Amniotic epithelial cell (primary cell): ENCODE measurements at regions not wholly inside any gene's neighbourhood (a gene's known extent, or its start where the extent isn't known, plus 50 kb on each side); places are given as distances from the start of the nearest gene placed in this dataset.

Source experiments
- DNase-seq: peaks from one replicate; pipeline ENCODE4 v3.0.0-alpha.2; 2010; ENCODE audit warnings: low read depth

GRCh38 chr10:3464760-3465405, 292.3 kb upstream of the PITRM1 start:
- peak; percentile 27 for DNase-seq

- DNase-seq: no peak
Measured at GRCh38 chr10:3460420-3461128, 288.0 kb upstream of the PITRM1 start.

GRCh38 chr10:3455385-3456334, 283.1 kb upstream of the PITRM1 start:
- DNase-seq: peak; percentile 77

- peak; percentile 94 for DNase-seq
Measured at GRCh38 chr10:3452683-3453361, 280.2 kb upstream of the PITRM1 start.

DNA sequence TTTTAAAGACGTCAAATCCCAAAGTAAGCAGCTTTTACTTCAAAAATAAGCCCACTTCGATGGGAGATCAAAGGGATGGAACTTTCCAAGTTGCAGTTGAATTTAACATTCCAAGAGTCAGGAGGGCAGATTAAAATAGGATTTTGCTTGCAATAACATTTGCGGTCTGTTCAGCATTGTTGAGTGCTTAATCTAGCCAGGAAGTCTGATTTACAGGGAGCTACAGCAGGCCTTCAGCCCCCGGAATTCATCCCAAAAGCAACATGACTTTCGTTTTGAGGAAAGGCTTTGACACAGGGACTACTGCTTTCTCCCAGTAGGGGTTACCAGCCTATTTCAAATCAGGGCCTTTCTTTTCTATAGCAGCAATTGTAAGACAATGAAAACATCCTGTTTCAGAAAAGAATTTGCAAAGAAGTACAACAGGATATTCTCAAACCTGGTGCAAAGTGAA, 279.6 kb upstream of the PITRM1 start:
- DNase-seq: peak; percentile 96

DNA sequence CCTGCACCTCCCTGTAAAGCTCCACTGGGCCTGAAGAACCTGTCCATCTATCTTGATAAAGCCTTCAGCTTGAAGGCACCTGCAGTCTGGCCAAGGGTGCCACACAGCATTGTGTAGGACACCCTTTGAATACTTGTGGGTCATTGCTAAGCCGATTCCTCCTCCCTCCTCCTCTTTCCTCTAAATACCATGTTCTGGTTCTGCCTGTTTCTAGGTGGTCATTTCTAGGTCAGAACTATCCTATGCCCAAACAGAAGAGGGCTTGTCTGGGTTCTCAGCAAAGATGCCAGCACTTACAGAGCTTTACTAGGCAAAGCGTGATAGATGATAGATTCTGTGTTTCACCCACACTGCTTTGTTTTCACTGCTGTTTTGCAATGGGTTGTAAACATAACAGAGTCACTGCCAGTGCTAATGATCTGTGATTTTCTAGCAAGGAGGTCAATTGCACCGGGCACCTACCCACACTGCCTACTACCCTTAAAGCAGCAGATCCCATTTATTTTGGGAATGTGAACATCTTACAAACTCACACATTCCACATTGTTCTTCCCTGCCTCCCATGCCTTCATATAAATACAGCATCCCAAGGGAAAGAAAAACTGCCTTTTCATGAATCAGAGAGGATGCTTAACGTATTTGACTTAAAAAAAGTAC, 279.1 kb upstream of the PITRM1 start:
- peak; percentile 71 for DNase-seq

GRCh38 chr10:3446221-3446620, 273.6 kb upstream of the PITRM1 start:
- no peak for DNase-seq

DNA sequence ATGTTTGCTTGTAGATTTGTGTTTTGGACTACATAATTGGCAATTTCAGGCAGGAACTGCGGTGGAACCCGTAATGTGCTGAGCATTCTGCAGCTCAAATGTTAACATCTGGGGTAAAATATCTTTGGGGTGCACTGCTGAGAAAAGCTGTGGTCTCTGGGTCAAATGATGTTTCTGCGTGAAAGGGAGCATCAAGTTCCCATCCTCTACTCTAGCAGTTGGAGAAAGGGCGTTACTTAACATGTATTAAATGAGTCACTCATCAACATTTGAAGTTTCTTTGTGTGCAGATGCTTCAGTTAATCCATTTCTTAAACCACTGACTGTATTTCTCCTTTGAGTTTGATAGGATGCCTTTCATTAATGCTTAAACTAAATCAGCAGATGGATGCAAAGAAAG, 273.1 kb upstream of the PITRM1 start:
- DNase-seq: peak; percentile 21

- DNase-seq: no peak
Measured at GRCh38 chr10:3442451-3442990, 269.9 kb upstream of the PITRM1 start.

- DNase-seq: no peak
Measured at GRCh38 chr10:3439183-3439582, 266.6 kb upstream of the PITRM1 start.

DNA sequence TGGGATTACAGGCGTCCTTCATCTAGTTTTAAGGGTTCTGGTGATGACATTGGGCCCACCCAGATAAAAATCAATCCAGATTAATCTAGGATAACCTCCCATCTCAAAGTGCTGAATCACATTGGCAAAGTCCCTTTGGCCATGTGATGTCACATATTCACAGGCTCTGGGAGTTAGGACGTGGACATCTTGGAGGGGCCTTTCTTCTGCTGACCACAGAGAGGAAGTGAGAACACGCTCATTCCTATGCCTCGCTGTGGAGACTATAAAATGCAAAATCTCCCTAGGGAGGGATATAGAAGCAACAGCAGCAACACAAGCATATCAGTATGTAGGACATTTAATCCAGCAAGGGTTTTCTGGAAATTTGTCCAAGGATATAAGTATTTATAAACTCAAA, 266.0 kb upstream of the PITRM1 start:
- no peak for DNase-seq

- peak; percentile 80 for DNase-seq
Measured at GRCh38 chr10:3435671-3436070, 263.1 kb upstream of the PITRM1 start.

DNA sequence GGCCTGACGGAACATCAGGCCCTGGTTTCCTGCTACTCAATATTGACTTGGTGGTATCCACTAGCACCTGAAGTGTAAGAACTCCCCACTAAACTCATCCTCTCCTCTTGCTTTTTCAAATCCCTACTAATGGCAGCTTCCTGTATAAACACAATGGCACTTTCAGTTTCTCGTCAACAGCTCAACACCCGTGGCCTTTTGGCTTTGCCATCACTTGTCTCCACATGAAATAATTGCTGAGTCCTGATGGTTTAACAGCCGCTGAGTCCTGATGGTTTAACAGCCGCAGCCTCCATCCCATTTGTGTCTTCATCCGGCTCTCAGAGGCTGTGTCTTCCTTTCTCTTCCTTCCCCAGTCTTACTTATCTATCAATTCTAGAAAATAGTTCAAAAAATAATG, 261.4 kb upstream of the PITRM1 start:
- no peak for DNase-seq

DNA sequence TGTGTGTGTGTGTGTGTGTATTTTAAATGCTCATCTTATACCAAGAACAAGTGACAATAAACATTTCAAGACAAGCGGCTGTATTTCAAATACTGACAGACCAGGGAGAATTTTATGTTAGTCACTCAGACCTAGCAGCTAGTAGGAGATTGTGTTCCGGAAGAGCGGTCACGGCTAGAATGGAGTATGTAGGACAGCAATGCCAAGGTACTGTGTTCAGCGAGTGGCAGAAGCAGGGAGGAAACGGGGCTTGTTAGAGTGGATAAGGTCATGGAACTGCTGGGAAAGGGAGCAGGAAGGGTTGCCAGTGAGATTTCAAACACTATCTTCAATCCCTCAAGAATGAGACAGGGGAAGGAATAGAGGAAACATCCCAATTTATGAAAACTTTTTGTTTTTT, 260.5 kb upstream of the PITRM1 start:
- DNase-seq: no peak

GRCh38 chr10:3432081-3432825, 259.7 kb upstream of the PITRM1 start:
- DNase-seq: no peak

GRCh38 chr10:3430501-3430900, 257.9 kb upstream of the PITRM1 start:
- DNase-seq: no peak

DNA sequence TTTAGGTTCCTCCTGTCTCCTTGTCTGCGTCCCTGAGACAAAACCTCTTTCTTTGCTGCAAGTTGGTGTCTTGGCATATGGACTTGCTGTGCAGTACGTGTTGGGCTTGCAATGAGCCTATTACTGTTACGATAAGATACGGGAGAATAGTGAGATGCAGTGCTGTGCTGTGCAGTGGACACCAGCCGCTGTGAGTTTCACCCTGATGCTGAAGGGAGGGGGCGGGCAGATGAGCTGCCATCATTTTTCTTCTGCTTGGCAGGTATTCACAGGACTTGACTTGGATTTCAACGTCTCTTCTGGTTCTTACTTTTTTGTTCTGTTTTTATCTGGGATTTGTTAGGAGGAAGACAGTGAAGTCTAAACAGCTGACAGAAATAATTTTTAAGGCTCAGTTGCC, 257.1 kb upstream of the PITRM1 start:
- DNase-seq: peak; percentile 25

DNA sequence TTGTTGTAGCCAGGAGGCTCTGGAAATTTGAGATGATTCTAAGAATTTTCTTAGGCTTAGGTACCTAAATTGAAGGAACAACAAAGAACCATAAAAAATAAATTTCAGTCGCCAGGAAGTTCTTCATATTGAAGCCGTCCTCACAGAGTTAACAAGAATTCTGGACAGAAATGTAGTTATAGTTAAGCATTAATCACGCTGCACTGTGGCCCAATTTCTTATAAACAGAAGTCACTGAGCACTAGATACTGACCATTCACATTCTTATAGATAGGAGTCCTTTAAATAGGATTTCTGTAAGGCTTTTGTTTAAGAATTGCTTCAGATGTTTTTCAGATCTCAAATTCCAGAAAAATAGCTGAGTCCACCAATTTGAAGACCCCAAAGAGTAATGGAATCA, 256.2 kb upstream of the PITRM1 start:
- DNase-seq: no peak

DNA sequence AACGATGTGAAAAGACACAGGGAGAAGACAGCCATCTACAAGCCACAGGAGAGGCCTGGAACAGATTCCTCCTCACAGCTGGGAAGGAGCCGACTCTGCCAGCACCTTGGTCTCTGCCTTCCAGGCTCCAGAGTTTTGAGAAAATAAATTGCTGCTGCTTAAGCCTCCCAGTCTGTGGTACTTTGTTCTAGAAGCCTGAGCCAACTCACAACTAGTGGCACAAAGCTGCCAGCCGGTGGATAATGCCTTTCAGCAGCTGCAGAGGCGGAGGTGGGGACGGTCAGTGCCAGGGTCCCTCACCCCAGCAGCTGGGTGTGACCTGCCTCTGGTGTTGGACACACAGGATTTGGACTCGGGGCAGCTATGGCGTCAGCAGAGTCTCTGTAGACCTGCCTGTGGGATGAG, 255.4 kb upstream of the PITRM1 start:
- no peak for DNase-seq

DNA sequence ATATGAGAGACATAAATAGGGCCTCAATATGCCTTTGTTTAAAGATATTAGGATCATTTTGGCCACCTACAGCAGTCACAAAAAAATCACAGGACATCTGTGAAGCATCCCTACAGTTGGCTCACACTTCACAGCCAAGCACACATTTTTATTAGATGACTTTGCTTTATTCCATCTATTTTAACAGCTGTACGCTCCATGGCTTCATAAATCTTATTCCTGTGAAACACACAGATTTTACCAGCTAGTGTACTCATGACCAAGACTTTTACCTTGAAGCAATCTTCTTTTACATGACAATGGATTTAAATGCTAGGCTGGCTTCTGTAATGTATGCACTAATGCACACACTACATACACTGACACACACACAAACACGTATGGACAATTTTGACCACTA, 254.8 kb upstream of the PITRM1 start:
- DNase-seq: no peak
